DMS153 (cell line): ENCODE measurements at regions not wholly inside any gene's neighbourhood (a gene's known extent, or its start where the extent isn't known, plus 50 kb on each side); places are given as distances from the start of the nearest gene placed in this dataset.
"Not testable (repeated sequence)": the region's sequence is repeated elsewhere in the genome, so short reads cannot be mapped to it uniquely, and the experiment has no call there.

Experiments used
- DNase-seq: peaks from one replicate; lab custom pipeline; 2025; lab: John Stamatoyannopoulos, UW

DNA sequence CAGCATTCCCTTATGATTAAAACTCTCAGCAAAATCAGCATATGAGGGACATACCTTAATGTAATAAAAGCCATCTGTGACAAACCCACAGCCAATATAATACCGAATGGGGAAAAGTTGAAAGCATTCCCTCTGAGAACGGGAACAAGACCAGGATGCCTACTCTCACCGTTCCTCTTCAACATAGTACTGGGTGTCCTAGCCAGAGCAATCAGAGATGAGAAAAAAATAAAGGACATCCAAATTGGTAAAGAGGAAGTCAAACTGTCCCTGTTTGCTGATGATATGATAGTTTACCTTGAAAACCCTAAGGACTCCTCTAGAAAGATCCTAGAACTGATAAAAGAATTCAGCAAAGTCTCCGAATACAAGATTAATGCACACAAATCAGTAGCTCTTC is 141.6 kb upstream of the MAN1A1 start:
- DNase-seq = not testable (repeated sequence)

DNA sequence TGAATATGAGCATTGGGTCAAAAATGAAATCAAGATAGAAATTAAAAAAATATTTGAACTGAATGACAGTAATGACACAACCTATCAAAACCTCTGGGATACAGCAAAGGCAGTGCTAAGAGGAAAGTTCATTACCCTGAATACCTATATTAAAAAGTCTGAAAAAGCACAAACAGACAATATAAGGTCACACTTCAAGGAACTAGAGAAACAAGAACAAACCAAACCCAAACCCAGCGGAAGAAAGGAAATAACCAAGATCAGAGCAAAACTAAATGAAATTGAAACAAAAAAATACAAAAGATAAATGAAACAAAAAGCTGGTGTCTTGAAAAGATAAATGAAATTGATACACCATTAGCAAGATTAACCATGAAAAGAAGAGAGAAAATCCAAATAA is 140.5 kb upstream of the MAN1A1 start:
- not testable (repeated sequence) for DNase-seq

DNA sequence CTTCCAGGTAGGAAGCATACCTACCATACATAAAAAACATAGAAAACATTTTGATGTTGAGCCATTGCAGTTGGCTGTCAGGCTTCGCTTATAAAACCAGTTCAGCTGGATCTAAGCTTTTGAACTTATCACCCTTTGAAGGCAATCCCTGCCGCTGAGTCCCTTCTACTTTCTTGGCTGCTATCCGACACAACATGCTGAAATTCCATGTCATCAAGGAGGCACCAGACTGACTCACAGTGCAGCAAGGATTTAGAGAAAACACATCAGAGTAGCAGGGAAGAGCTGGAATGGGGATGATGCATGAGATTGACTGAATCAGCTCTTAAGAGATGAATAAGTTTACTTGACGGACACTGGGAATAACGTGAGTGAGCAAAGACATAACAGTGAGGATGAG is 135.0 kb upstream of the MAN1A1 start:
- DNase-seq = no peak

DNA sequence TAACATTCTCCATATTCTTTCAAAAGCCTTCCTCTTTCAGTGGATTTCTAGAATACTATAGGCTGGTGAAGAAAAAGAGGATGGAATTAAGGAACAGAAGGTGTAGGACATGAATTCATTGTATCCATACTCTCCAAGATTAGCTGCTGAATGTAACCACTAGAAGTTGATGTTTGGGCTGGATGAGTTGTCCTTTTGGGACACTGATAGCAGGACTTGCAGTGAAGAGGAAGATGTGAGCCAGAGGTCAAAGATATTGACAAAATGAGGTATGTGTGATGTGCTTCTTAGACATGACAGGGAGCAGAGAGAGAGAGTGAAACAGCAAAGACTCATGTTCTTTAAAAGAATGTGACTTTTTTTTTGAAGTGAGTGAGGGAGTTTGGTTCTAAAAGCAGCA is 134.3 kb upstream of the MAN1A1 start:
- DNase-seq = no peak

DNA sequence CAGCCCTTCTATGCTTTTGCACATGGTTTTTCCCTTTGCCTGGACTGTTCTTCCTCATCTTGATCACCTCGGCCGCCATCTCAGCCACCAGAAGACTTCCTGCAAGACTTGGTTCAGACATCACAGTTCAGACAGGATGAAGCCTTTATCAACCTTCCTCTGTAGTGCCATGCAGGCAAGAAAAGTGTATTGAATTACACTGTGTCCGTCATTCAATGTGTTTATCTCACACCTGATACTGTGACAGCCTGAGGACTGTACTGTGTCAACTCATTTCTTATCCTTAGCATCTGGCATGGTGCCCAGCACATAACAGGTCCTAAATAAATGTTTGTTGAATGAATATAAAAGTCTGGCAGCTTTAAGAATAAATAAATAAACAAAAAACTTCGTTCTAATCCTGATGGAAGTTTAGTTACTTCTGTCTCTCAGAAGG is 133.3 kb upstream of the MAN1A1 start:
- DNase-seq = no peak

DNA sequence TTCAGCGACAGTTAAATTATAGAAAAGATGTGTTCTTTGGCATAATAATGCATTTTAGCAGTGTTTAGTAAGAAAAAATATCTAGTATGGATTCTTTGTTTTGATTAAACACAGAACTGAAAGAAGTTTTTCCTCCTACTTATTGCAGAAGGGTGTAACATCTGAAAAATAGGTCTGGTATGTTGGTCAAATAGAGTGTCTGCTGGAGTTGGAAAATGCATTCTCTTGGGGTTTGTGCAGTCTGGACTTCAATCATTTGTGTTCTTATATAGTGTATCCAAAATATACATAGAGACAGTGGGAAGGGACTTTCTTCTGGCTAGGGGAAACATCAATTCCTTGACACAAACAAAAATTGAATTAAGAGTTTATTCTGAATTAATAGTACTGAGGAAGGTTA is 132.4 kb upstream of the MAN1A1 start:
- DNase-seq = no peak

DNA sequence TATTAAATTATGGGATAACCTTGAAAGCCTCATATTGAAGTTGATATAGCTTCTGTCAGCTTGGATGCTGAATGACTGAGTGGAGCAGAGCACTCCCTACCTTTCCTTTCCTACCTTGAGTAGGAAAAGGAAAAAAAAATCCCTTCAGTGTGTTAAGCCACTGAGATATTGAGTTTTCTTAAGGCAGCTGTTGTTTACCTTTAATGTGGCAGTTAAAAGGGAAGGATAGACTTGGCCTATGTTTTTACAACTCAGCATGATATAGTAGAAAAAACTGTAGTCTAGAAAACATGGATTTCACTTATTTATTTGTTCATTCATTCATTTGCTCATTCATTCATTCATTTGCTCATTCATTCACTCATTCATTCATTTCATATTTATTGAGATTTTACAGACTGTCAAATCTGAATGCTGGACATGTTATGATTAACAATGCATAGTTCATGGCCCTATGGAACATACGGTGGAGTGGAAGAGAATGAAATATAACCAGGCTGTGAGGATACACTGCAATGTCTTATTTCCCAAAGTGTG is 131.5 kb upstream of the MAN1A1 start:
- no peak for DNase-seq

DNA sequence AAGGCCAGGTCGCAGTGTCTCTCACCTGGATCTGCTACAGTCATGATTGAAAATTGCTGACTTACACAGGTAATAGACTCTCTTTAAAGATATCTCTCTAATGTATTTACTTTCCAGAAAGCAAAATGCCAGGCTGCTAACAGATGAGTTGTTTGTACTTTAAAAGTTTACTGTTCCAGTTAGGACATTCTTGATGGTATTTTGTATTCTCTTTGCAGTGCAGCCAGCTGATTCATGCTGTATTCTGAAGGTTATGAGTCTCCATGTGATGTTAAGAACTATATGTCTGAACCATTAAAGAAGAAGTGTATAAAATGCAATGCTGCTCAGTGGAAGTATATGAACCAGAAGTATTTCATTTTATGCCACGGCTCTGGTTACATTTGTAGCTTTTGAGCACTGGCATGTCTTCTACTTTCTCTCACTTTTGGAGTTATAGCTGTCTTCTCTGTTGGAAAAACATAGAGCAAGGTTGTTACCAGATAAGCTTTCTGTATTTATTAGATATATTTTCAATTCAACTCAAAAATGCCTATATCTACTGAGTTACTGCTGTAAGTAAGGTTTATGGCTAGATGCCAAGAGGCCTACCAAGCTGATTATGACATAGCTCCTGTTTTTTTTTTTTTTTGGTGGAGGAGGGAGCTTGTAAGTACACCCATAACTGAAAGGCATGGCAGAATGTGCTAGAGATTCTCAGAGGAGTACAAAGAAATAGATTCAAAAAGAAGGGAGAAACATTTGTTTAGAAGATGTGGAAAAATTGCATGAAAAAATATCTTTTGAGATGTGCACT is 130.5 kb upstream of the MAN1A1 start:
- DNase-seq = no peak

DNA sequence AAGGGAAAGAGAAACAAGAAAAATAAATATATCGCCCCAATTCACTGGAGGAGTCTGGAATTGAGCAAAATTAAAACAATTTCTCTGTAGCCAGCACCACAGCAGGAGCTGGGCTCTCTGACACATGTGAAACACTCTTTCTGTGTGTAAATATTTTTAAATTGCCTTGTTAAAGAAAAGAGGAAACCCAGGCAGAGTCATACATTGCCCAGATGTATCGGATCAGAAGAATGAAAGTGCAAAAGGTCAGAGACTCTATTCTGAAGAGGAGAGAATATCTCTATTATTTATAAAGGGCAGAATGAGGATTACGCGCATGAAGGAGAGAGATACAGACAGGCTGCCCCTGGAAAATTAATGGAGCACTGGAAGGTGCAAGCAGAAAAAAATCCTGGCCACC is 127.0 kb upstream of the MAN1A1 start:
- no peak for DNase-seq

DNA sequence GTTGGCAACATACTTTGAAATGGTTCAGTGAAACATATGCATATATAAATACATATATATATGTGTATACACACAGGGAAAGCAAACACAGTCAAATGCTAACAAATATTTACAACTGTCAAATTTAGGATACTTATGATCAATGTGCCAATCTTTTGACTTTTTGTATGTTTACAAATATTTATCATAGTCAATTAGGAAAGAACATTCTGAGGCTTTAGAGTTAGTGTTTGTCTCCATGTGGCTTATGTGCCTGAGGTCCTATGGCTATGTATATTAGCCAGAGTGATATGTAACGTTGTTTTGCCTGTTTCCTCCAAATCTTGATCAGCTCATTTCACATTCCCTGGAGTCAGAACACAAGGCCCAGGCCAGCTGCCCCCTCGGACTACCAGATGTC is 126.5 kb upstream of the MAN1A1 start:
- no peak for DNase-seq

DNA sequence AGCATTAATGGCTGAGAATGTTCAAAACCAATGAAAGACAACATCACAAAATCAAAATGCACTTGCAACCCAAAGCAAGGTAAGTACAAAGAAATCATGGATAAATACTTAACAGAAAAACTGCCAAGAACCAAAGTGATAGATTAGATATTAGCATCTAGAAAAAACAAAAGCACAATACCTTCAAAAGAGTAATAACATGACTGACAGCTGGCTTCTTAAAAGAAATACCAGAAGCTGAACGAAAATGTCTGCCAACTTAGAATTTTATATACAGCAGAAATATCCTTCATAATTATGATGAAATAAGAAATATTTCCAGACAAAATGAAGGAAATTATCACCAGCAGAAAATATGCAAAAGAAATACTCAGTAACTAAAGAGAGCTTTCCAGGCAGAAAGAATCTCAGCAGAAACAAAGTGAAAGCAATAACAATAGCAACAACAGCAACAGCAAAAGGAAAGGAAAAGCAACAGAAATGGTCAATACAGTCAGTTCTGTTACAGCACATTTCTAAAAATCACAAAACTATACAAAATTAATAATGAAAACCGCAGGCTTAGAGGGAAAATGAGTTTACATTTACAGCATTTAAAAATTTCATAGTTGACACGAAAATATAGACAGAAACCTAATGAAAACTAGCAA is 121.5 kb upstream of the MAN1A1 start:
- DNase-seq = no peak

DNA sequence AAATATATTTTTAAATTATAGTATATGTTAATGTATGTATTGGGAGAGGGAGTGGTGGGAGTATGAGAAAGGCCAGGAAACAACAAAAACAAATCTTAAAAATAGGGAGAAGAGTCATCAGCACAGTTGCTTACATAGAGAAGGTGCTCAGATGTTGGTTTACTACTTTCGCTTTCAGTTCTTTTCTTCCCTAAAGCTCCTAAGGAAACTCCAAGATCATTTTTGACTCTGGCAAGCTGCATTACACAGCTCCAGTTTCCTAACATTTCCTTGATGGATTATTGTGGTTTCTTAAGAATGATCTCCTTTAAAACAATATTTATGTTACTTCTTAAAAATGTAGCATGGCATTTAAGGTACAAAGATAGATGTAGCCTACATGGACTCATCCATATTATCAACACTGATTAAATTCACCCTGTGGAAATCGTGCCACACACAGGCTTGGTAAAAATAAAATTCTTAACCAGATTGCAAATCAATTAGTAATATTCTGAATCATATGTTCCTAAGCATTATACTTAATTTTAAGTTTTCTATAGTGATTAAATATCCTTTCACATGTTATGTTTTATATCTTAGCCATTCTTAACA is 118.0 kb upstream of the MAN1A1 start:
- DNase-seq = no peak

DNA sequence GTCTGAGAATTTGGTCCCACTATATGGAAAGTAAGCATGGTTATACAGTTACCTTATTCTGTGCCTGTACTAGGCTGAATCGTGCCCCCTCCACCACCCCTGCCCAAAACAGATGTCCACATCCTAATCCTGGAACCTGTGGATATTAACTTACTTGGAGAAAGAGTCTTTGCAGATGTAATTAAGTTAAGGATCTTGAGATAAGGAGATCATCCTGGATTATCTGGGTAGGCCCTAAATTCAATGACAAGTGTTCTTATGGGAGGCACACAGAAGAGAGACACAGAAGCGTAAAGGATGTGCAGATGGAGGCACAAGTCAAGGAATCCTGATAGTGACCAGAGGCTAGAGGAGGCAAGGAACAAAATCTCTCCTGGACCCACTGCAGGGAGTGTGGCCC is 116.7 kb upstream of the MAN1A1 start:
- DNase-seq = no peak

DNA sequence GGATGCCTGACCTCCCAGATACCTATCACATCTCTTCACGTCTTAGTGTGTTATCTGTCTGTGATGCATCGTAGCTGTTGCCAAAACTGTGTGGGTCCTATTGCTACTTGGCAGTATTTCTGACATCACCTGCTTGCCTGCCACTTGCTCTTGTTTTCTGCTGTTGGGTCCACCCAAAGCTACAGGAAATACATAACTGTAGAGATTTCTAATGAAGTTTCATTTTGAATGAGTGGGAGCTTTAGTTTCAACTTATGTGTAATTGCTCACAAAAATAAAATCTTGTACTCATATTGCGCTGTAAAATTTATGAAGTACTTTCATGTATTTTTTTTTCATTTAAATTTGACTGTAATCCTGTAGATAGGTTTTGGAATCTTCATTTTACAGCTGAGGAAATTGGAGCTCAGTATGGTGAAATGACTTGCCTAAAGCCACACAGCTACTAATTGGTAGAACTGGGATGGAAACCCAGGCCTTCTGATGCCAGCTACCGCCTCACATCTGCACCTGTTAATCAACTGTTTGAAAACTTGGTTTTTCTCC is 113.6 kb upstream of the MAN1A1 start:
- DNase-seq = no peak

DNA sequence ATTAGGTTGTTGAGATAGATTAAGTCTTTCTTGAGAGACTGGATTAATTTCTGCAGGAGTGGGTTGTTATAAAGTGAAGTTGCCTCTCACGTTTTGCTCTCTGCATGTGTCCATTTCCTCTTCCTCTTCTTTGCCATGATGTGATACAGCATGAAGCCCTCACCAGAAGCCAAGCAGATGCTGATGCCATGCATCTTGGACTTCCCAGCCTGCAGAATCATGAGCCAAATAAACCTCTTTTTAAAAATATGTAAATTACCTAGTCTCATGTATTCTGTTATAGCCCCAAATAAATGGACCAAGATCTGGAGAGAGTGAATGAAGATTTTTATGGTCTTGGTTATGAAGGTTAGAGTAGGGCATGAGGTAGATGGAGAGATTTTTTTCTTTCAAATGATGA is 111.6 kb upstream of the MAN1A1 start:
- no peak for DNase-seq

DNA sequence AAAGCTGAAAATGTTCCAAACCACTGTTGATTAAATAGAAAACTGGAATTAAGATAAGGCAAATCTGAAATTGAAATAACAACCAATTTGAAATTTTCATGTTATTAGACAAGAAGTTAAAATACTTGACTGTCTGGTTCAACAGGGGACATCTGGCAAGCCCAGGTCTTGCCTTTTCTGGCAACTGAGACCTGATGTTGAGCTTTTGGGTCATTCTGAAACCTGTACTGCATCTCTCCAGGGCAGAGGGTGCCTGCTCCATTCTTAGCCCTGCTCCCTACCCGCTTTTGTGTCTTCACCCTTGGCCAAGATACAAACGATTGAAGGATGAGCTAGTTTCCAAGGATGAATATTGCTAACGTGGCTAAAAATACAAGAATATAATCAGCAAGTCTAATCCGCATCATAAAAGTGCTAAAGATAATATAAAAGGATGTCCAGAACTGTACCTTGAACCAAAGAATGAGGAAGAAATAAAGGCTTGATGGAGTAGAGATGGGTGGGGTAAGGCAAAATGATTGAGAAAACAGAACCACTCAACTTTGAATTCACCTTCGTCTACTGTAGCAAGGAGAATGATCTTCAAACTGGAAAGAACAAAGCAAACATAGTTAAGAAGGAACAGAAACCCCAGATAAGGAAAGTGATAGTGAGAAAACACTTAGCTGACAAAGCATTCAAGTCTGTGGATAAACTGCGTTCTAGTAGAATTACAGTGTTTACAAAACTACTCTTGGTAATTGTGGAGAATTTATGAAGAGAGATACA is 109.8 kb upstream of the MAN1A1 start:
- DNase-seq = no peak

DNA sequence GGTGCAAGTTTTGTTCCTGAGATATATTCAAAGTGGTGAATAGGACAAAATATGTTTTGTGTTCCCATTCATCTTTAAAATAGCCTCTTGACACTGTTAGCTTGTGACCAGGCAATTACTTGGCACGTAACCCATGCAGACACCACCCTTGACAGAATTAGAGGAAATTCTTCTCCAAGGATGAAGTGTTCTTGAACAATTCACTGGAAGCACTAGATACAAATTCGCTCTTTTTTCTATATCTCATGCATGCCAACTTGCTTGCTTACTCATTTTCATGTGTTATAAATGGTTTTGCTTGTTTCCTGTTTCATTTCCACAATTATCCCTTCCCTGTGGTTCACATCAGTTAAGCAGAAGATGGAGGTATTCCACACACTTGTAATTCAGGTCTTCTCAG is 105.2 kb upstream of the MAN1A1 start:
- no peak for DNase-seq

DNA sequence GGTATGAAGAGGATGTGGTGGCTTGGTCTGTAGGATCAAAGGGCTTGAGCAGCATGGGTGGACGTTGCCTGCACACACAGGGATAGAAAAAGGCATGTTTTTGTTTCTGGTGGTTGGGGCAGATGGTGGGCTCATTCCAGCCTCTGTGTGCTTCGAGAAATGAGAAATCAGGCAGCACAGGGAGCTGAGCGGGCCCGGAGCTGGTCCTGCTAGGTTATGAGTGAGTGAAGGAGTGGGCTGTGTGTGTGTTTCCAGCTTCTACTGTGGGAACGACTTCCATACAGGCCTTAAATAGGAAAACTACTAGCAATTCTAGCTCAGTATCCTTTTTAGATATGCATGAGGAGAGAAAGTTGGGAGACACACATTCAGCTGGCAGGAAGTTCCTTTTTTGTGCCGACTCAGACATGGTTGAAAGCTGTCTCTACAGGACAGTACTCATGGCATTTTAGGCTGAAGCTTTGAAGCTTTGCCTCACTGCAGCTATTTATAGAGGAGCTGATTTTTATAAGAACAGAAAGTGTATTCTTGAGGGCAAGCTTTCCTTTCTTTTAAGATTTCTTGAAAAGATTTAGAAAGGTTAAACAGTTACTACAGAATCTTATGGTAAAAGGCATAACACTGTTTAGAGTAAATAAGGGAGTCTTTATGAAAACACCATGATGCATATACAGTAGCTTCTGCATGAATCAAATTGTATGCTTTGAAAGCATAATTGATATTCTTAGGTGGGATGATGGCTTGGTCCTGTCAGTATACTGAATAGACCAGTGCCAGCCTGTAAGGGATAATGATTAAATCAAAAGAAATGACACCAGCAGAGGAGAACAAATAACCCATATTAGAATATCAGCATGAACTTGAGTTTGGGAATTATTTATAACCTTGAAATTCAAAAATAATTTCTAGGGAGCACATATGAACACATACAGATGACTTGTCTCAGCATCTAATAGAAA is 104.0 kb upstream of the MAN1A1 start:
- DNase-seq = no peak

DNA sequence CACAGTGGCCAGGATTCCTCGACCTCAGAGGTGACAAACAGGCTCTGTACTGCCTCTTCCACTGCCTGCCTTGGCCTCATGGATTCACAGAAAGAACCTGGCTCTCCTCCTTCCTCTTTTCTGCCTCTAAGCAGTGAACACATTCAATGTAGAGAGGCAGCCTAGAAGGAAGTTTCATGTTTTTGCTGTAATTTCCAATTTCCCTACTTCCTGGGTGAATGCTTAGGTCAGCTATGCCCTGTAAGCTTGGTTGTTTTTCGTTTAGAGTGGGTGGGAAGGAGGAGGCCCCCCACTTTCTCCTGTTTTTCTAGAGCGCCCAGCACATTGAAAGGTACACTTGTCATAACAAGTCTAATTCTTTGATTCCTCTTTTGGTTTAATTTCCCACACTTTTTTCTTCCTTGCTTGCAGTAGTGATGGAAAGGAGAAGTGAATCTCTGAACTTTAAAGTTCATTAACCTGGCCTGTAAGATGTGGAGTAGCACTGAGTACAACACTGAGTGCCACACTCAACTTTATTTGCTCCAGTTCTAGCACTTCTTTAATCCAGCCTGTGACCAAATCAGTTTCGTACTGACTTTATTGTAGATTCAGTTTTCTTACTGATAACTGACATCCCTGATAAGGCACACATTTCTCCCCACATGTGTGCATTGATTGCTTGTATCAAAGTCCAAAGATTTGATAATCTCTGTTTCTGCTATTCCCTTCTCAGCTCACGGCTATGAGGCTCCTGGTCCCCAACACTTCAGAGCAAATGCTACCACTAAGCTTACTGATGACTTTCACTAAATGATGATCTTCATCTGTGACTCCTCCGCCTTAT is 100.0 kb upstream of the MAN1A1 start:
- no peak for DNase-seq

DNA sequence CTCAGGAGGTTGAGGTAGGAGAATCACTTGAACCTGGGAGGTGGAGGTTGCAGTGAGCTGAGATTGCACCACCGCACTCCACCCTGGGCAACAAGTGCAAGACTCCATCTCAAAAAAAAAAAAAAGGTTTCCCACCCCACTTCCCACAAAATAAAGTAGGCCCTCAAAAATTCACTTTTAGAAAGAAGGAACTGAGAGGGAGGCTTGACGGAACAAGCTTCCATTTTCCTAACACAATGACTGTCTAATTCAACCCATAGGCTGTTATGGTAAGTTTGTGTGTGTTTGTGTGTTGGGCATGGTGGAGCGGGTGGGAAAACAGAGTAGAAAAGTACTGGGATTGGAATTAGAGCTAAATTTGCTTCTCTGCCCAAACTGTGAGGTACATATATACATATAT is 98.4 kb upstream of the MAN1A1 start:
- no peak for DNase-seq
